HEK293 (cell line): ENCODE measurements at regions not wholly inside any gene's neighbourhood (a gene's known extent, or its start where the extent isn't known, plus 50 kb on each side); places are given as distances from the start of the nearest gene placed in this dataset.

Source experiments
- CTCF ChIA-PET: fragments of 350-600 bp; formaldehyde crosslinking; extraction: SDS; loops from one replicate; lab custom pipeline; 2021; ENCODE audit warnings: antibody characterized with exemption; lab: Yijun Ruan, JAX
- POLR2A ChIA-PET: fragments of 300-600 bp; formaldehyde crosslinking; extraction: SDS; loops from one replicate; lab custom pipeline; 2020; ENCODE audit warnings: antibody characterized with exemption, inconsistent platforms; lab: Yijun Ruan, JAX
- H3K27ac ChIP-seq: fragments of 200-500 bp; sonication (Bioruptor generic); 2 replicates; pipeline ENCODE4 v1.5.1; 2014; ENCODE audit warnings: low read depth, low read length, control low read depth, inconsistent platforms; ENCODE audit errors: extremely low read depth
- H3K36me3 ChIP-seq, 2 experiments: fragments of 200-500 bp in 1 of 2; sonication (Bioruptor generic) in 1 of 2; 1 replicate in 1 of 2; 2 replicates in 1 of 2; pipeline ENCODE4 v1.5.1; 2014 to 2017; ENCODE audit warnings: inconsistent platforms in 2 of 2, low read length in 2 of 2; ENCODE audit not compliant: control insufficient read depth in 2 of 2, insufficient read depth in 1 of 2
- H3K4me1 ChIP-seq: fragments of 200-500 bp; sonication (Bioruptor generic); 2 replicates; pipeline ENCODE4 v1.5.1; 2014; ENCODE audit warnings: mild to moderate bottlenecking, low read length, inconsistent platforms; ENCODE audit not compliant: control insufficient read depth, insufficient read depth
- H3K4me3 ChIP-seq: 2 replicates; pipeline ENCODE4 v1.5.1; 2011; ENCODE audit warnings: low read depth, mild to moderate bottlenecking, control low read depth, low read length, moderate library complexity
- H3K9me3 ChIP-seq: fragments of 200-500 bp; sonication (Bioruptor generic); 2 replicates; pipeline ENCODE4 v1.5.1; 2014; ENCODE audit warnings: low read depth, low read length, inconsistent platforms; ENCODE audit not compliant: control insufficient read depth, insufficient read depth
- GFI1B ChIP-seq: fragments of 450-650 bp; formaldehyde crosslinking; IDR thresholded peaks from 2 replicates; pipeline ENCODE4 v1.5.1; 2016; ENCODE audit warnings: missing biosample characterization, missing genetic modification characterization
- IKZF3 ChIP-seq: fragments of 450-650 bp; IDR thresholded peaks from 2 replicates; pipeline ENCODE4 v1.5.0; 2018; ENCODE audit warnings: missing biosample characterization, mild to moderate bottlenecking, missing genetic modification characterization, moderate library complexity
- RBAK ChIP-seq: fragments of 450-650 bp; formaldehyde crosslinking; IDR thresholded peaks from 2 replicates; pipeline ENCODE4 v1.5.1; 2016; ENCODE audit warnings: missing biosample characterization, missing genetic modification characterization
- SP2 ChIP-seq: fragments of 450-650 bp; formaldehyde crosslinking; IDR thresholded peaks from 2 replicates; pipeline ENCODE4 v1.5.1; 2016; ENCODE audit warnings: missing biosample characterization, missing genetic modification characterization
- ZNF112 ChIP-seq: fragments of 450-650 bp; formaldehyde crosslinking; IDR thresholded peaks from 2 replicates; pipeline ENCODE4 v1.5.0; 2017; ENCODE audit warnings: missing biosample characterization, missing genetic modification characterization
- ZNF114 ChIP-seq: fragments of 450-650 bp; formaldehyde crosslinking; IDR thresholded peaks from 2 replicates; pipeline ENCODE4 v1.5.0; 2017; ENCODE audit warnings: missing biosample characterization, missing genetic modification characterization
- ZNF175 ChIP-seq: fragments of 450-650 bp; formaldehyde crosslinking; IDR thresholded peaks from 2 replicates; pipeline ENCODE4 v1.5.1; 2016; ENCODE audit warnings: missing biosample characterization, missing genetic modification characterization
- ZNF24 ChIP-seq: fragments of 450-650 bp; formaldehyde crosslinking; IDR thresholded peaks from 2 replicates; pipeline ENCODE4 v1.5.1; 2016; ENCODE audit warnings: missing biosample characterization, missing genetic modification characterization
- ZNF280C ChIP-seq: fragments of 450-650 bp; formaldehyde crosslinking; IDR thresholded peaks from 2 replicates; pipeline ENCODE4 v1.5.1; 2016; ENCODE audit warnings: missing biosample characterization, missing genetic modification characterization
- ZNF335 ChIP-seq: fragments of 450-650 bp; formaldehyde crosslinking; conservative IDR thresholded peaks from 2 replicates; pipeline ENCODE4 v1.5.1; 2016; ENCODE audit warnings: missing biosample characterization, missing genetic modification characterization
- ZNF341 ChIP-seq: fragments of 450-650 bp; formaldehyde crosslinking; IDR thresholded peaks from 2 replicates; pipeline ENCODE4; 2016; ENCODE audit warnings: low read depth, missing biosample characterization, missing genetic modification characterization
- ZNF488 ChIP-seq: fragments of 450-650 bp; formaldehyde crosslinking; IDR thresholded peaks from 2 replicates; pipeline ENCODE4 v1.5.1; 2016; ENCODE audit warnings: missing biosample characterization, missing genetic modification characterization
- ZNF510 ChIP-seq: fragments of 450-650 bp; formaldehyde crosslinking; IDR thresholded peaks from 2 replicates; pipeline ENCODE4 v1.5.1; 2018; ENCODE audit warnings: mild to moderate bottlenecking, missing genetic modification characterization, missing biosample characterization; ENCODE audit not compliant: insufficient replicate concordance
- ZNF660 ChIP-seq: fragments of 450-650 bp; IDR thresholded peaks from 2 replicates; pipeline ENCODE4 v1.5.1; 2018; ENCODE audit warnings: missing biosample characterization, mild to moderate bottlenecking, missing genetic modification characterization
- ZNF785 ChIP-seq: fragments of 450-650 bp; formaldehyde crosslinking; IDR thresholded peaks from 2 replicates; pipeline ENCODE4 v1.5.1; 2016; ENCODE audit warnings: missing biosample characterization, missing genetic modification characterization
- ZSCAN4 ChIP-seq: fragments of 450-650 bp; formaldehyde crosslinking; IDR thresholded peaks from 2 replicates; pipeline ENCODE4 v1.5.1; 2017; ENCODE audit warnings: missing biosample characterization, missing genetic modification characterization
- ZXDB ChIP-seq: fragments of 450-650 bp; formaldehyde crosslinking; IDR thresholded peaks from 2 replicates; pipeline ENCODE4 v1.5.1; 2016; ENCODE audit warnings: missing biosample characterization, missing genetic modification characterization

GRCh38 chr7:33694006-33694405 is 211.3 kb upstream of the BMPER start:
- Histone ChIP-seq H3K9me3 (no peaks in the 10 kb centered on the region), H3K27ac (no peak overlapping the region), H3K4me1 (no peaks in the 10 kb centered on the region), H3K36me3 (no peaks in the 10 kb centered on the region), H3K4me3 (no peak overlapping the region)
- no peak for TF ChIP-seq ZNF335 (tag by site-specific recombination)
- ChIA-PET CTCF (no interaction called here), POLR2A (no interaction called here)

DNA sequence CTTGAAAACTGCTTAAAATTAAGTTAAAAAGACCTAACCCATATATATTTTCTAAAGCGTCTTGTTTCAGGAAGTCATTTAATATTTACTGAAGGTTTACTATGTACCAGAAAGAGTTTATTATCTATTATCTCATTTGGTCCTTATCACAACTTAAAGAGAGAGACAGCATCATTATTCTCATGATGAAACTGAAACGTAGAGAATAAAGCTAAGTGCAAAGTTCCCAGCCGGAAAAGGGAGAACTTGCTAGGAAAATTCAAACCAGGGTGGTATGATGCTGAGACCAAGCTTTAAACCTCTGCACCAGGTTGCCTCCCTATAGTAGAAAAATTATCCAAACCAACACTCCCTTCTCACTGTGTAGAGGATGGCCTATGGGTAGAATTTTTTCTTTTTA is 207.7 kb upstream of the BMPER start:
- ChIA-PET CTCF (no interaction called here), POLR2A (no interaction called here)
- no peaks in the 10 kb centered on the region for H3K9me3 ChIP-seq
- no peak overlapping the region for H3K27ac ChIP-seq
- H3K4me1 ChIP-seq, result no peaks in the 10 kb centered on the region
- H3K36me3 ChIP-seq, result no peaks in the 10 kb centered on the region
- H3K4me3 ChIP-seq, result no peak overlapping the region
- TF ChIP-seq IKZF3, result no peak
- no peak for TF ChIP-seq ZNF280C (tag by site-specific recombination)
- no peak for TF ChIP-seq RBAK (tag by site-specific recombination)
- TF ChIP-seq ZXDB (tag by site-specific recombination), result no peak
- TF ChIP-seq SP2 (tag by site-specific recombination), result no peak

- TF ChIP-seq ZNF510 (tag by site-specific recombination), result no peak
- no peak for TF ChIP-seq ZNF785
- no peak for TF ChIP-seq ZNF175 (tag by site-specific recombination)
- no peak for TF ChIP-seq ZNF341 (tag by site-specific recombination)
- no peak for TF ChIP-seq ZSCAN4 (tag by site-specific recombination)
- TF ChIP-seq ZNF660 (tag by site-specific recombination), result no peak
- TF ChIP-seq, all 188 proteins: peak for 0
- ChIA-PET POLR2A (no interaction called here), CTCF (interaction anchor here (0.7 kb wide), 1 partner anchor 355 kb away, joined by 4 read pairs; no protein-coding TSS in a partner anchor)
Observed at GRCh38 chr7:33698041-33698440, 207.3 kb upstream of the BMPER start.

GRCh38 chr7:33698692-33699128 is 206.6 kb upstream of the BMPER start:
- POLR2A ChIA-PET, result no interaction called here
- TF ChIP-seq ZNF114 (tag by site-specific recombination) (no peak), ZNF24 (no peak), ZNF112 (tag by site-specific recombination) (no peak), GFI1B (tag by site-specific recombination) (no peak), ZNF488 (no peak)
- no peaks in the 10 kb centered on the region for H3K9me3 ChIP-seq
- no peak overlapping the region for H3K27ac ChIP-seq
- CTCF ChIA-PET, result interaction anchor here (0.7 kb wide), 1 partner anchor 354 kb away, joined by 4 read pairs; no protein-coding TSS in a partner anchor
- no peaks in the 10 kb centered on the region for H3K36me3 ChIP-seq
- no peak overlapping the region for H3K4me3 ChIP-seq
- no peaks in the 10 kb centered on the region for H3K4me1 ChIP-seq

More at GRCh38 chr7:33698041-33698440, 207.3 kb upstream of the BMPER start:
- no peaks in the 10 kb centered on the region for H3K36me3 ChIP-seq
- H3K9me3 ChIP-seq, result no peaks in the 10 kb centered on the region
- no peaks in the 10 kb centered on the region for H3K4me1 ChIP-seq
- H3K4me3 ChIP-seq, result no peak overlapping the region
- H3K27ac ChIP-seq, result no peak overlapping the region
